ENCODE measurements at regions not wholly inside any gene's neighbourhood (a gene's known extent, or its start where the extent isn't known, plus 50 kb on each side); places are given as distances from the start of the nearest gene placed in this dataset.

DNA sequence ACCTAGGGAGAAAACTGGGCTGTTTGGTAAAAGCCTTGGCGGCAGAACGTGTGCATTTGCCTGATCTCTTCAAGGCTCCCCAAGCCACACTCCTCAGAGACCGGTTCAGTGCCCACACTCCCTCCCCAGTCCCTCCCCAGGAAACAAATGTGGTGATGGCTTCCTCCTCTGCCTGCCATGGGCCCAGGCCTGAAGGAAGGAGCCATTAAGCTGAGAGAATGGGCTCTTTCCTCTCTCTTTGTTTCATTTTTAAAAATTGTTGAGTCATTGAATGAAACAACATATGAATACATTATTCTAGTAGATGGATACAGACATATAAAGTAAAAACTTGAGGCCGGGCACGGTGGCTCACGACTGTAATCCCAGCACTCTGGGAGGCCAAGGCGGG, 50.6 kb upstream of the YWHAQ start:
- Mint-ChIP-seq H3K9me3 (no peaks in the 10 kb centered on the region), H3K4me1 (peaks cover 3% of the 10 kb centered on the region), H3K27ac (no peak overlapping the region), H3K4me3 (no peak overlapping the region), H3K36me3 (no peaks in the 10 kb centered on the region), H3K27me3 (no peaks in the 10 kb centered on the region)

DNA sequence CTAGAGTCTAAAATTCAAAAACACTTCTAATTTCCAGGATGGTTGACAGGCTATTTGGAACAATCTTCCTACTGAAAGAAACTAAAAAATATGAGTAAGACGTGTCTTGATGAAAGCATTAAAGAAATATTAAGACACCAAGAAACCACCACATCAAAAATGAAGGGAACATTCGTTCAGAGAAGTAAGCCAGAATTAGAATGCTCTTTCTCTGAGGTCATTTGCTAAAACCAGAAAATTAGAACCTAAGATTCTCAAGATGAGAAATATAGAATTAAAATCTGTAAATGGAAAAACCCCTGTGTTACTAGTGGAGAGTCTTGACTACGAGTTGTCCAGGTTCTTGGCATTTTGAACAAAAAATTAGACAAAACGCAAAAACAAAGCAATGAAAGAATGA, 54.8 kb upstream of the YWHAQ start:
- no peak overlapping the region for H3K27ac Mint-ChIP-seq
- H3K9me3 Mint-ChIP-seq = no peaks in the 10 kb centered on the region
- H3K27me3 Mint-ChIP-seq = no peaks in the 10 kb centered on the region
- H3K4me3 Mint-ChIP-seq = no peak overlapping the region
- no peaks in the 10 kb centered on the region for H3K36me3 Mint-ChIP-seq
- peaks cover 3% of the 10 kb centered on the region for H3K4me1 Mint-ChIP-seq

DNA sequence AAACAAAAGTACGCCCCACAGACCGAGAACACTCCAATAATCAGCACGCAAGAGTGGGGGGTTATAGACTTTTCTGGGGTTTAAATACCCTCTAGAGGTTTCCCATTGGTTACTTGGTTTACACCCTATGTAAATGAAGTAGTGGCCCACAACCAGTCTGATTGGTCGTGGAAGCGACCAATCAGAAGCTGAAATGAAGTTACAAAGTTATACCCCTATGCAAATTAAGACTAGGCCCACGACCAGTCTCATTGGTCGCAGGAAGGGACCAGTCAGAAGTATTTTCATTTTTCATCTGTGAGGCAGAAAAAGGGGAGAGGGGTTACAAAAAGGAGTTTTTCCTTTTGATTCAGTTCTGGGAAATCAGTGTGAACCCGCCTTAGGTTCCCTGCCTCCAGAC, 55.3 kb upstream of the YWHAQ start:
- Mint-ChIP-seq H3K4me1 (peaks cover 3% of the 10 kb centered on the region), H3K36me3 (no peaks in the 10 kb centered on the region), H3K27me3 (no peaks in the 10 kb centered on the region), H3K27ac (no peak overlapping the region), H3K4me3 (no peak overlapping the region), H3K9me3 (no peaks in the 10 kb centered on the region)

DNA sequence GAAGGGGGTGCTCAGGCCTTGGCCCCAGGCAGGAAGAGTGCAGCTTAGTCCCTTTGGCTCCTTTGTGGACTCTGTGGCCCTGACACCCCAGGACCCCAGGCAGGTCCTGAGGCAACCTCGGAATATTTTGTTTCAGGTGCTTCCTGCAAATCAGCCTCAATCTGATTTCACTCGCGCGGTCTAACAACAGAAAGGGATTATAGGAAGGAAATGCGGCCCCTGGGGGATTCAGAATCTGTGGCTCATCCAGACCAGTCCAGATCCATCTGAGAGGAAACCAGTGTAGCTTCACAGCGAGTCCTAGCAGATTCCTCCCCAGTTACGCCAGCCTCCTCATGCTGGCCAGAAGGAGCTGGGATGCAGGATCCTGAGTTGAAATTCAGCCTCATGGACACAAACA, 59.5 kb upstream of the YWHAQ start:
- Mint-ChIP-seq H3K4me3 (no peak overlapping the region), H3K27ac (no peak overlapping the region), H3K36me3 (no peaks in the 10 kb centered on the region), H3K27me3 (no peaks in the 10 kb centered on the region), H3K9me3 (no peaks in the 10 kb centered on the region), H3K4me1 (no peaks in the 10 kb centered on the region)

DNA sequence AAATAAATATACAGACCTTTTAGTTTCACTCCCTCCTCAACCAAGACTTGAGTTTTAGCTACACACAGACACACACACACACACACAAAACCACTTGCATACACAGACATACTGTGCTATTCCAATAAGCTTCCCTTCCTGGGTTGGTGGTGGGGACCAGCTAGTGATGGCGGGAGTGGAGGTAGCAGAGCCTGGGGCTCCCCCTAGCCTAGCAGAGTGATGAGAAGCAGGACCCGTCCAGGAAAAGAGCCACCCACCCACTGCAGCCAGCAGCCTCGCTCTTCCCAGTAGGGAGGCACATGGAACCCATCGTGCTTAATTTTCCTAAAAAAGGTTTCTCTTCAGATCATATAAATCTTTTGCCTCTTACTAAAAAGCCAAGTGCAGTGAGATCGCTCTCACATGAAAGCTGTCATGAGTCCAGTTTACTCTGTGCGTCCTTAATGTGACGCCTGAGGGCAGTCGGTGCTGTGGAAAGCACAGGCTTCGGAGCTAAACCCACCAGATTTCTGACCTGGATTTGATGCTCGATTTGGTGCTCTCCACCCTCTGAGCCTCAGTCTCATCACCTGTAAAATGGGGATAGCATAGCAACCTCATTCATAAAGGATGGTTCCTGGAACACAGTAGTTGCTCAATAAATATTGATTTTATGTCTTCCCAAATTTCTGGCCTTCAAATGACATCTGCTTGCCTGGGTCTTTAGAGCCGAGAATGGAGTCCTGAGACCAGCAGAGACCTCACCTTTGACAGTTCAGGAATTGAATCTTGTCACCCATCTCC, 60.1 kb upstream of the YWHAQ start:
- no peaks in the 10 kb centered on the region for H3K36me3 Mint-ChIP-seq
- no peak overlapping the region for H3K4me3 Mint-ChIP-seq
- H3K9me3 Mint-ChIP-seq = no peaks in the 10 kb centered on the region
- H3K4me1 Mint-ChIP-seq = no peaks in the 10 kb centered on the region
- H3K27ac Mint-ChIP-seq = peak overlapping the region; percentile 65
- no peaks in the 10 kb centered on the region for H3K27me3 Mint-ChIP-seq

DNA sequence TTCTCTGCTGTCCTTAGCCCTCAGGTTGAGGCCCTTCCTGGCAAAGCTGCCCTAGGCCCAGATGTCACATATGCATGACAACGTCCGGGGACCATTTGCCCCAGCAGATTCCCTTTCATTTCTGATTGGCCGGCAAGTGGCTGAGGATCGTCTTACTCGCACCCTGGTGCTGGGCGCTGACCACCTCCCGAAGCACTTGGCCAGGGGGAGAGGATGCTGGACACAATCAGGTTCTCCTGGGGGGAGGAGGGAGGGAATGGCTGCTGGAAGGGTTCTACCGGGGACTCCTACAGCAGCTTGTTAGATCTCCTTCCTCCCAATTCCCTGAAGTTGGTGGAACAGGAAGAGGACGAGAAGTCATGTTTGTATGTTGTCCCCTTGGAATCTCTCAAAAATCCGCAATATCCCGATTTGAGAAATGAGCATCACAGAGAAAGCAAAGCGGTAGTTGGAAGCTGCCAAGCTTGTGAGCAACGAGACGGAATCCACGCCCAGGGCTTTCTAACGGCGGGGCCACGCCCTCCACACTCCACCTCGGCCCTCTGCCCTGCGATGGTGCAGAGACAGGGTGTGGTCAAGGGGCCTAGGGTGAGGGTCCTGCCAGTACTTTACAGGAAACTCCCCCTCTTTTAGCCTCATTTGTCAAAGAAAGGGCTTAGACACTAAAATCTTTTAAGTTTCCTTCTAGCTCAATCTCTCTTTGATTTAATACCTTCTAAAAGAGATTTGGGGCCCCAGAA, 61.8 kb upstream of the YWHAQ start:
- Mint-ChIP-seq H3K9me3 (no peaks in the 10 kb centered on the region), H3K27me3 (no peaks in the 10 kb centered on the region), H3K27ac (no peak overlapping the region), H3K4me3 (no peak overlapping the region), H3K4me1 (peaks cover 1% of the 10 kb centered on the region), H3K36me3 (no peaks in the 10 kb centered on the region)

DNA sequence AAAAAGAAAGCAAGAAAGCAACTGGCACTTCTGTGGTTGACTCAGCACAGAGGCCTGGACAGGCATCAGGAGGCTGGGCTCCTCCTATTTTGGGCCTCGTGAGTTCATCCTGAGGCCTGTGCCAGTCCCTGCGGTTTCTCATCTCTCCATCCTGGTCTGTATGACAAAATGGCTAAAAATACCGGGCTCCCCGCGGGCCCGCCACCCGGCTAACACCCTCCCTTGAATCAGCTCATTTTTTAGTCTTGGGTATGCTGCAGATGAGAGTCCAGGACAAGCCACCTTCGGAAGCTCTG, 62.3 kb upstream of the YWHAQ start:
- H3K9me3 Mint-ChIP-seq = no peaks in the 10 kb centered on the region
- H3K36me3 Mint-ChIP-seq = no peaks in the 10 kb centered on the region
- H3K4me1 Mint-ChIP-seq = peaks cover 7% of the 10 kb centered on the region
- no peak overlapping the region for H3K27ac Mint-ChIP-seq
- H3K27me3 Mint-ChIP-seq = no peaks in the 10 kb centered on the region
- H3K4me3 Mint-ChIP-seq = no peak overlapping the region

DNA sequence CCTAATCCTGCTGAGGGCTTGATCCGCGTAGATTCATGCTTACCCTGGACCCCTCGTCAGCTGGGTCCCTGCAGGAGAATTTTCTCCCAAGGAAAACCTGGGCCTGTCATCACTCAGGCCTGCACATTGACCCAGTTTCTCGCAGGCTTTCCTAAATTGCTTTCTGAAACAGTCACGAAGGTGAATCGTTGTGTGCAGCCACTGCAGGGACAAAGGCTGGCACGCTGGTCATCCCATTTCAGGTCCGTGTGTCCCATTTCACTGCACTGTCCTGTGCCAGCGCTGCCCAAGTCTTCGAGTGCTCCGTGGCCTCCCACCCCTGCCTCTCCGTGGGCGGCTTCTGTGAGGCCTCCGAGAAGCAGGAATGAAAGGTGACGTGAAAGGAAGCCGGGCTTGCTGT, 62.8 kb upstream of the YWHAQ start:
- Mint-ChIP-seq H3K36me3 (no peaks in the 10 kb centered on the region), H3K27ac (no peak overlapping the region), H3K9me3 (no peaks in the 10 kb centered on the region), H3K4me3 (no peak overlapping the region), H3K4me1 (peaks cover 9% of the 10 kb centered on the region), H3K27me3 (no peaks in the 10 kb centered on the region)

DNA sequence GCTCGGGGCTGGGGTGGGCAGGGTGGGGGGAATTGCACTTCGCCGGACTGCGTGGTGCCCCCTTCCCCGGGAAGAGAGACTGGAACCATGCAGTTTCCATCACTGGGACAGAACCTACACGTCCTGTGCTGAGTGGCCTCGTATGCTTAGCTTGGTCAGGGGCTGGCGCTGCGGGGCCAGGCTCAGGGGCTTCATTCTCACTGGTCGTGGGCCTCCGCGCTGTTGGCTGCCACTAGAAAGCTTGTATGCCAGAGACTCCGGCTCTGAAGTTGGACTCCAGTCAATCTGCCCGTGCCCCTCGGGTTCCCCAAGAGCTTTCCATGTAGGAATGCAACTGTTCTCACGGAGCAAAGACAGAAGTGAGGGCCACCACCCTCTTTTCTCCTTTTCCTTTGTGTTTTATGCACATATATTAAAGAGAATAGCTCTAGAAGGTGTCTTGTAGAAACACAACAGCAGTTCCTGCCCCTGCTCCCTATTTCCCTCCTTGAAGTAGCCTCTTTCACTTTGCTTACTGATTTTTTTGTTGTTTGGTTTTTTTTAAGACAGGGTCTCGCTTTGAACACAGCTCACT, 64.0 kb upstream of the YWHAQ start:
- H3K36me3 Mint-ChIP-seq = no peaks in the 10 kb centered on the region
- H3K4me1 Mint-ChIP-seq = peaks cover 9% of the 10 kb centered on the region
- H3K4me3 Mint-ChIP-seq = no peak overlapping the region
- no peaks in the 10 kb centered on the region for H3K27me3 Mint-ChIP-seq
- H3K27ac Mint-ChIP-seq = no peak overlapping the region
- H3K9me3 Mint-ChIP-seq = no peaks in the 10 kb centered on the region

DNA sequence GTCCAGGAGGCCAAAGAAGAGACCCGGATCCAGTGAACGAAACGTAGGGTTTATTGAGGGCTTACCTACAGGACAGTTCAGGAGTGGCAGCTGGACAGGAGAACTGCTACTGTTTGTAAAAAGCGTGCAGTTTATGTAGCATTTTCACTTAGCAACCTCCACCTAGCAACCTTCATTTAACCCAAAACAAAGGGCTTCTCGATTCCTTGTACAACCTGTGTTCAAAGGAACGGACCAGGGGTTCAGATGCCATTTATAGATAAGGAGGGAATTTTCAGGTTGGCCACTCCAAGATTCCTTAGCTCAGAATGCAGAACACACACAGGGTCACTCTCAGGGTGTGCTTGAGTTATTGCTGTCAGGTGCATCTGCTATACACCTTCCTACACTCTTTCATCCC, 65.1 kb upstream of the YWHAQ start:
- peaks cover 9% of the 10 kb centered on the region for H3K4me1 Mint-ChIP-seq
- no peaks in the 10 kb centered on the region for H3K27me3 Mint-ChIP-seq
- H3K27ac Mint-ChIP-seq = no peak overlapping the region
- H3K36me3 Mint-ChIP-seq = no peaks in the 10 kb centered on the region
- no peaks in the 10 kb centered on the region for H3K9me3 Mint-ChIP-seq
- no peak overlapping the region for H3K4me3 Mint-ChIP-seq

DNA sequence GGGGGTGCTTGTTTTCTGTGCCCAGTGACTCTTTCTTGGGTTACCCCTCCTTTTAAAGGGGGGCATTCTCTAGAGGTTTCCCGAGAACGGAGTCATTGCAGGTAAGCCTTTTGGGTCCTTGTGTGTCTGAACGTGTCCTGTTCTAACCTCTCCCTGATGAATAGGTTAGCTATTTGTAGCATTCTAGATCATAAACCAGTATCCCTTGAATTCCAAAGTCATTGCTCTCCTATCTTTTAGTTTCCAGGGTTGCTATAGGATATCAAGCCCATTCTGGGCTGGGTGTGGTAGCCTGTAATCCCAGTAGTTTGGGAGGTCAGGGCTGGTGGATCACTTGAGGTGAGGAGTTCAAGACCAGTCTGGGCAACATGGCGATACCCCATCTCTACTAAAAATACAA, 65.9 kb upstream of the YWHAQ start:
- Mint-ChIP-seq H3K27me3 (no peaks in the 10 kb centered on the region), H3K36me3 (no peaks in the 10 kb centered on the region), H3K9me3 (no peaks in the 10 kb centered on the region), H3K27ac (no peak overlapping the region), H3K4me3 (no peak overlapping the region), H3K4me1 (peaks cover 9% of the 10 kb centered on the region)

DNA sequence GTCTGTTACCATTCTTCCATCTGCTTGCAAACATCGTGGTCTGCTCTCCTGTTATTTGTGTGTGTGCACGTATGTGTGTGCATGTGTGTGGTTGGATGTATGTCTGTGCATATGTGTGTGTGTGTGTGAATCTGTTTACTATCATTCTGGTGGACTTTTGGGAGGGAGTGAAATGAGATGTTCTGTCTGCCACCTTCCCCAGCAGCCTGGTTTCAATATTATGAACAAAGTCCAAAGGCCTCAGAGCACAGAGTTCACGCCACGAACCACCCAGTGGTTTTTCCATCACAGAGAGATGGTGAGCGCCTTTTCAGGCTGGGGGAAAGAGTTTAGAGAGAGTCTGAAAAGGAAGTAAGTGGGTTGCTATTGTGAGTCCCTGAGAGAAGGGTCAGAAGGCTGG, 67.1 kb upstream of the YWHAQ start:
- Mint-ChIP-seq H3K9me3 (no peaks in the 10 kb centered on the region), H3K4me1 (peaks cover 18% of the 10 kb centered on the region), H3K36me3 (no peaks in the 10 kb centered on the region), H3K27me3 (no peaks in the 10 kb centered on the region), H3K4me3 (no peak overlapping the region), H3K27ac (peak overlapping the region; percentile 63)

DNA sequence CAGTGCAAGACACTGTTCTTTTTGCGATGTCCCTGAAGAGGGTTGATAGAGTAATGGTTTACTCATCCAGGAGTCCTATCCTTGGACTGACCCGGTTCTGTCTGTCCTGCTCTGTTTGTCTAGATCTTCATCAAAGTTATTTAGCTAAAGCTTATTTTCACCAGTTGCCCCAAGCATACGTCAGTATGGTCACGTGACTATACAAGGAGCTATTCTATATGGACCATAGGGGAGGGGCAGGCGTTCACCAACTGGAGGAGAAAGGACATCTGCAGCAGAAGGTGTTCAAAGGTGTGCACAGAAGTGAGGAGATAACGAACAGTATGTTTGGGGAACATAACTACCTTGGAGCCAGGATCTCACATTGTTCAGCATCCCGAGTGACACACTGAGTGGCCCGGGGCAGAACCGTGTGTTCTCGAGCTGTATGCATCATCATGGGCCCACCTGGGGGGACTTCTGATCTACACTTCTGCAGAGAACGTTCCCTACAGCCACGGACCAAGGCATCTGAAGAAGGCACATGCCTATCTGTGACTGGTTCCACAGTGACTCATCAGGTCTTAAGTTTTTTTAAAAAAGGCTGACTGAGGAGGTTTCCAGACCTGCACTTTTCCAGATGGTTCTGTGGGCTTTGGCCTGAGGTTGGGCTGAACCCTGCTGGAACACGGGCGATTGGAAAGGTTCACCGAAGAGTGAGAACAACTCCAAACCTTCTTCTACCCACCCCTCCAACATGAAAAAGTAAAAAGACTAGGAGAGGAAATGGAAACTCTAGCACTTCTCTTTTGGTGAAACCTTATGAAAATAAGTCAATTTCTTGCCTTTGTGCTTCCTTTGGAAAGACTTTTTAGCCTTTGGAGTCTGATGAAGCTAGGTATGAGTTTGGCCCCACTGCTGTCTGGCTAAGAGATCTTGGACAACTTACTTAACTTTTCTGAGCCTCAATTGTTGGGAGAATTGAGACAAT, 68.6 kb upstream of the YWHAQ start:
- H3K27me3 Mint-ChIP-seq = no peaks in the 10 kb centered on the region
- H3K9me3 Mint-ChIP-seq = no peaks in the 10 kb centered on the region

DNA sequence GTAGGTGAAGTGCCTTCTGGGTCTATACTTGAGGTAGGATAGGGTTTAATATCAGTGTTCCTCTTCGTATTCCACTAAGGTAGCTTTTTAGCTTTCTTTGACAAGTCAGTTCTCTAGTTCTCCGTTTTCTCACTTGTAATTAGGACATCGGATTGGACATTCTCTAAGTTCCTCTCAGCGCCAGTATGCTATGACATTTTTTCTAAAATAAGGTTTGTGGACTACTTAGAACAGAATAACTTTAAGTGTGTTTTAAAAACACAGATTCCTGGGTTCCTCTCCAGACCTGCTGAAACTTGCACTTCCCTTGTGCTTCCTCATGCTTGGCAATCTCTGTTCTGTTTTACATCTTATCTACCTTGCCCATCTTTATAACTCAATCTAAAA, 69.3 kb upstream of the YWHAQ start:
- no peaks in the 10 kb centered on the region for H3K27me3 Mint-ChIP-seq
- no peak overlapping the region for H3K27ac Mint-ChIP-seq
- H3K4me1 Mint-ChIP-seq = peaks cover 19% of the 10 kb centered on the region
- H3K4me3 Mint-ChIP-seq = no peak overlapping the region
- H3K36me3 Mint-ChIP-seq = no peaks in the 10 kb centered on the region
- no peaks in the 10 kb centered on the region for H3K9me3 Mint-ChIP-seq

More for the DNA sequence above, 68.6 kb upstream of the YWHAQ start:
- no peak overlapping the region for H3K4me3 Mint-ChIP-seq
- no peak overlapping the region for H3K27ac Mint-ChIP-seq
- peaks cover 19% of the 10 kb centered on the region for H3K4me1 Mint-ChIP-seq
- H3K36me3 Mint-ChIP-seq = no peaks in the 10 kb centered on the region

DNA sequence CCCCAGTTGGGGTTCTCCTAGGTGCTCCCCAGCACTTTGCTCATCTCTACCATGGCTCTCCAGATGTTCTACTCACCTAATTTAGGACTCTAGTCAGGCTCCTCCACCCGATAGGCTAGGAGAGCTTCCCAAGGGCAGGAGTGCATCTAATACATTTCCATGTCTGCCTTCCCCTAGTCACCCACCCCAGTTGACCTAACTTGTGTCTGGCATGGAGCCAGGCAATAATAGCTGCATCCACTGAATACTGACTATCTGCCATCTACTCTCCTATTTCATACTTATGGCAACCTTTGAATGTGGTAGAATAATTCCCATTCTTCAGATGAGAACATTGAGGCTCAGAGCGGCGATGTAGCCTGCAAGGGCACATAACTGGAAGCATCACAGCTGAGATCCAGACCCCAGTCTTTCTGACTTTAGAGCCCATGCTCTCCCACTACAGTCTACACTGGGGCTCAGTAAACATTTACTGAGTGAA, 71.8 kb upstream of the YWHAQ start:
- Mint-ChIP-seq H3K27ac (no peak overlapping the region), H3K9me3 (no peaks in the 10 kb centered on the region), H3K4me1 (peaks cover 17% of the 10 kb centered on the region), H3K36me3 (no peaks in the 10 kb centered on the region), H3K4me3 (no peak overlapping the region), H3K27me3 (no peaks in the 10 kb centered on the region)

All from activated naive CD4-positive, alpha-beta T cell treated with anti-CD3 and anti-CD28 coated beads, Interleukin-2, amount 50 U/mL, for 24 hours (primary cell).